GM12878 (cell line): ENCODE measurements at regions not wholly inside any gene's neighbourhood (a gene's known extent, or its start where the extent isn't known, plus 50 kb on each side); places are given as distances from the start of the nearest gene placed in this dataset.

Source experiments
- KAT2A ChIP-seq: conservative IDR thresholded peaks from 2 replicates; pipeline ENCODE4 v1.6.1; 2011; ENCODE audit warnings: low read depth, low read length; ENCODE audit not compliant: control insufficient read depth
- PML ChIP-seq: IDR thresholded peaks from 2 replicates; pipeline ENCODE4 v1.6.1; 2012; ENCODE audit warnings: low read length, inconsistent platforms
- ZNF24 ChIP-seq: fragments of 450-650 bp; IDR thresholded peaks from 2 replicates; pipeline ENCODE4 v1.6.1; 2017; ENCODE audit warnings: antibody characterized with exemption, mild to moderate bottlenecking
- TF ChIP-seq, protein P1 (sequence below): IDR thresholded peaks from 2 replicates; pipeline ENCODE4 v1.6.1; 2011; ENCODE audit warnings: borderline replicate concordance, low read depth, mild to moderate bottlenecking, moderate library complexity, mixed read lengths, low read length; ENCODE audit not compliant: insufficient read depth; ENCODE audit errors: extremely low read length
- TF ChIP-seq, protein P2 (sequence below), 3 experiments: IDR thresholded peaks in 2 of 3; conservative IDR thresholded peaks in 1 of 3; 2 replicates each; pipeline ENCODE4 v1.5.1; 2011; ENCODE audit warnings: low read depth in 3 of 3, low read length in 3 of 3, mild to moderate bottlenecking in 3 of 3, control low read depth in 2 of 3, moderate library complexity in 2 of 3, inconsistent platforms in 1 of 3, mixed read lengths in 1 of 3; ENCODE audit not compliant: control insufficient read depth in 2 of 3, insufficient read depth in 1 of 3; ENCODE audit errors: extremely low read depth in 1 of 3

DNA sequence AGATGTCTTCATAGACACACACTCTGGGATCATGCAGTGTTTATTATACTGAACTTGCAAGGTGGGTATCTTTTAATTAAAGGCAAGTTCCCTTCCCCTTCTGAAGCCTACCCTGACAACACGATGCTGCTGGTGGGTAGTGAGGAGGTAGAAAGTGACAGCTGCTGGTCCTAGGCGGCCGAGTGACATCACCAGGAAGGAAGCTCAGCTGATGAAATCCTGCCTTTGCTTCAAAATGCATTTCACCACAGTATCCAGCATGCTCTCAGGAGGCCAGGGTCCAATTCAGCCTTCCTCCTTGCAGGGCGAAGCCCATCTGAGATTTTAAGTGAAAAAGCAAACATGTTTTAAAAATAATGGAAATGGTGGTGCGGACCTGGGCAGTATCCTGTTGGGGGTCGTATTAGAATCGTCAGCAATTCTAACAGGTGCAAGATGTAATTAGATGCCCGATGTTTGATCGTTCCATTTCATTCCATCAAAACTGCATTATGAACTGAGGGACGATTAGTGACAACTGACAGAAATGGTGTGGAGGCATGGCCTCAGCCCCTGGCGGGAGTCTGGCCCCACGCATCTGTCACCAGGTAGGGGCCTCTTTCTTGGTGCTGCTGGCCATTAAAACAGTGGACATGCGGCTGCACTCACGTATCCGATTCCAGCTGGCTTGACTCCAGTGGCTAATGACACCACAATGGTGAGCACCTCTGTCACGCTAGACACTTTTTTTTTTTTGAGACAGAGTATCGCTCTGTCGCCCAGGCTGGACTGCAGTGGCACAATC, 324.8 kb upstream of the C1orf174 start:
- TF ChIP-seq, protein P1, sequence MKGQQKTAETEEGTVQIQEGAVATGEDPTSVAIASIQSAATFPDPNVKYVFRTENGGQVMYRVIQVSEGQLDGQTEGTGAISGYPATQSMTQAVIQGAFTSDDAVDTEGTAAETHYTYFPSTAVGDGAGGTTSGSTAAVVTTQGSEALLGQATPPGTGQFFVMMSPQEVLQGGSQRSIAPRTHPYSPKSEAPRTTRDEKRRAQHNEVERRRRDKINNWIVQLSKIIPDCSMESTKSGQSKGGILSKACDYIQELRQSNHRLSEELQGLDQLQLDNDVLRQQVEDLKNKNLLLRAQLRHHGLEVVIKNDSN = no peak
- no peak for TF ChIP-seq PML
- no peak for TF ChIP-seq KAT2A
- TF ChIP-seq, protein P2, sequence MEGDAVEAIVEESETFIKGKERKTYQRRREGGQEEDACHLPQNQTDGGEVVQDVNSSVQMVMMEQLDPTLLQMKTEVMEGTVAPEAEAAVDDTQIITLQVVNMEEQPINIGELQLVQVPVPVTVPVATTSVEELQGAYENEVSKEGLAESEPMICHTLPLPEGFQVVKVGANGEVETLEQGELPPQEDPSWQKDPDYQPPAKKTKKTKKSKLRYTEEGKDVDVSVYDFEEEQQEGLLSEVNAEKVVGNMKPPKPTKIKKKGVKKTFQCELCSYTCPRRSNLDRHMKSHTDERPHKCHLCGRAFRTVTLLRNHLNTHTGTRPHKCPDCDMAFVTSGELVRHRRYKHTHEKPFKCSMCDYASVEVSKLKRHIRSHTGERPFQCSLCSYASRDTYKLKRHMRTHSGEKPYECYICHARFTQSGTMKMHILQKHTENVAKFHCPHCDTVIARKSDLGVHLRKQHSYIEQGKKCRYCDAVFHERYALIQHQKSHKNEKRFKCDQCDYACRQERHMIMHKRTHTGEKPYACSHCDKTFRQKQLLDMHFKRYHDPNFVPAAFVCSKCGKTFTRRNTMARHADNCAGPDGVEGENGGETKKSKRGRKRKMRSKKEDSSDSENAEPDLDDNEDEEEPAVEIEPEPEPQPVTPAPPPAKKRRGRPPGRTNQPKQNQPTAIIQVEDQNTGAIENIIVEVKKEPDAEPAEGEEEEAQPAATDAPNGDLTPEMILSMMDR (IDR thresholded peaks at IDR 0.05 in 2 of 3, conservative IDR thresholded peaks at IDR 0.05 in 1 of 3; ENCODE audit: control insufficient read depth in 2 of 3, extremely low read depth in 1 of 3, insufficient read depth in 1 of 3, low read depth in 3 of 3, low read length in 3 of 3) = no peak
- TF ChIP-seq ZNF24 = no peak
